ENCODE measurements at regions not wholly inside any gene's neighbourhood (a gene's known extent, or its start where the extent isn't known, plus 50 kb on each side); places are given as distances from the start of the nearest gene placed in this dataset.

- no TSS peak for BruUV-seq (replicated peaks)
- Histone ChIP-seq H3K4me3 (replicated peaks in 1 of 3; ENCODE audit: insufficient read depth in 1 of 3, low read depth in 2 of 3, low read length in 3 of 3) (no peak overlapping the region), H4K20me1 (ENCODE audit: insufficient read depth, low read length) (no peaks in the 10 kb centered on the region), H3K9me3 (ENCODE audit: low read length) (no peaks in the 10 kb centered on the region), H2AFZ (ENCODE audit: low read length) (no peak overlapping the region), H3K27ac (ENCODE audit: extremely low read length, insufficient read depth, low read length) (no peak overlapping the region), H3K27me3 (ENCODE audit: control insufficient read depth in 1 of 2, insufficient read depth in 2 of 2, low read length in 2 of 2) (no peaks in the 10 kb centered on the region), H3K79me2 (ENCODE audit: insufficient read depth, low read length) (no peaks in the 10 kb centered on the region), H3K4me1 (ENCODE audit: insufficient read depth, low read length) (no peaks in the 10 kb centered on the region), H3K4me2 (ENCODE audit: low read depth, low read length) (no peak overlapping the region), H3K36me3 (replicated peaks in 1 of 2; ENCODE audit: control insufficient read depth in 1 of 2, insufficient read depth in 2 of 2, low read length in 2 of 2) (no peaks in the 10 kb centered on the region), H3K9ac (ENCODE audit: insufficient read depth, low read depth, low read length) (no peak overlapping the region)
- 0% methylated on average over 1 of the region's 1 CpG for WGBS (ENCODE audit: low lambda C conversion rate)
- CTCF ChIA-PET (ENCODE audit: low intra/inter-chr PET ratio, low total read pairs) = no interaction called here
- no peak for ATAC-seq
- FAIRE-seq = no peak
- in situ Hi-C loops (cut with HindIII; ENCODE audit: extremely low pct_ligation_motif_present, low pct_unique_long_range_greater_than_20kb) (no loop called here), intact Hi-C loops (cut with micrococcal nuclease; ENCODE audit: unreplicated experiment) (no loop called here)
- TF ChIP-seq ZNF609 (CRISPR knock-in tag; IDR thresholded peaks at IDR 0.05; ENCODE audit: borderline replicate concordance) = no peak
- TF ChIP-seq MXI1 (IDR thresholded peaks at IDR 0.05; ENCODE audit: borderline replicate concordance, low read depth, low read length) = no peak
- no peak for TF ChIP-seq ZFP82 (CRISPR knock-in tag; IDR thresholded peaks at IDR 0.05; ENCODE audit: borderline replicate concordance)
- TF ChIP-seq ZNF432 (CRISPR knock-in tag; IDR thresholded peaks at IDR 0.05; ENCODE audit: borderline replicate concordance) = no peak
- TF ChIP-seq, protein P1, sequence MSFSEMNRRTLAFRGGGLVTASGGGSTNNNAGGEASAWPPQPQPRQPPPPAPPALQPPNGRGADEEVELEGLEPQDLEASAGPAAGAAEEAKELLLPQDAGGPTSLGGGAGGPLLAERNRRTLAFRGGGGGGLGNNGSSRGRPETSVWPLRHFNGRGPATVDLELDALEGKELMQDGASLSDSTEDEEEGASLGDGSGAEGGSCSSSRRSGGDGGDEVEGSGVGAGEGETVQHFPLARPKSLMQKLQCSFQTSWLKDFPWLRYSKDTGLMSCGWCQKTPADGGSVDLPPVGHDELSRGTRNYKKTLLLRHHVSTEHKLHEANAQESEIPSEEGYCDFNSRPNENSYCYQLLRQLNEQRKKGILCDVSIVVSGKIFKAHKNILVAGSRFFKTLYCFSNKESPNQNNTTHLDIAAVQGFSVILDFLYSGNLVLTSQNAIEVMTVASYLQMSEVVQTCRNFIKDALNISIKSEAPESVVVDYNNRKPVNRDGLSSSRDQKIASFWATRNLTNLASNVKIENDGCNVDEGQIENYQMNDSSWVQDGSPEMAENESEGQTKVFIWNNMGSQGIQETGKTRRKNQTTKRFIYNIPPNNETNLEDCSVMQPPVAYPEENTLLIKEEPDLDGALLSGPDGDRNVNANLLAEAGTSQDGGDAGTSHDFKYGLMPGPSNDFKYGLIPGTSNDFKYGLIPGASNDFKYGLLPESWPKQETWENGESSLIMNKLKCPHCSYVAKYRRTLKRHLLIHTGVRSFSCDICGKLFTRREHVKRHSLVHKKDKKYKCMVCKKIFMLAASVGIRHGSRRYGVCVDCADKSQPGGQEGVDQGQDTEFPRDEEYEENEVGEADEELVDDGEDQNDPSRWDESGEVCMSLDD (CRISPR knock-in tag; IDR thresholded peaks at IDR 0.05; ENCODE audit: borderline replicate concordance) = no peak
- no peak for TF ChIP-seq ZNF674 (CRISPR knock-in tag; IDR thresholded peaks at IDR 0.05; ENCODE audit: low read depth)
- no peak for TF ChIP-seq RXRA (CRISPR knock-in tag; IDR thresholded peaks at IDR 0.05)
- TF ChIP-seq ZNF33A (CRISPR knock-in tag; IDR thresholded peaks at IDR 0.05; ENCODE audit: borderline replicate concordance) = no peak
- TF ChIP-seq, protein P2, sequence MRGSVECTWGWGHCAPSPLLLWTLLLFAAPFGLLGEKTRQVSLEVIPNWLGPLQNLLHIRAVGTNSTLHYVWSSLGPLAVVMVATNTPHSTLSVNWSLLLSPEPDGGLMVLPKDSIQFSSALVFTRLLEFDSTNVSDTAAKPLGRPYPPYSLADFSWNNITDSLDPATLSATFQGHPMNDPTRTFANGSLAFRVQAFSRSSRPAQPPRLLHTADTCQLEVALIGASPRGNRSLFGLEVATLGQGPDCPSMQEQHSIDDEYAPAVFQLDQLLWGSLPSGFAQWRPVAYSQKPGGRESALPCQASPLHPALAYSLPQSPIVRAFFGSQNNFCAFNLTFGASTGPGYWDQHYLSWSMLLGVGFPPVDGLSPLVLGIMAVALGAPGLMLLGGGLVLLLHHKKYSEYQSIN (CRISPR knock-in tag; IDR thresholded peaks at IDR 0.05; ENCODE audit: borderline replicate concordance) = no peak
- TF ChIP-seq HNF1B (CRISPR knock-in tag; IDR thresholded peaks at IDR 0.05) = no peak
- DNase-seq (ENCODE audit: low spot score) = no peak
- POLR2A ChIA-PET = no interaction called here
These were observed 182.9 kb upstream of the RFX3 start for GRCh38 chr9:3708751-3709150.

Data from HepG2 (cell line).